ENCODE measurements at regions not wholly inside any gene's neighbourhood (a gene's known extent, or its start where the extent isn't known, plus 50 kb on each side); places are given as distances from the start of the nearest gene placed in this dataset.

- H3K27me3 ChIP-seq (ENCODE audit: control insufficient read depth, insufficient read depth, low read length), result no peaks in the 10 kb centered on the region
- H3K36me3 ChIP-seq (ENCODE audit: control insufficient read depth, insufficient read depth, low read length), result no peaks in the 10 kb centered on the region
- ChIA-PET POLR2A (no interaction called here), CTCF (no interaction called here)
- H3K4me3 ChIP-seq (ENCODE audit: low read depth, low read length), result no peak overlapping the region
- no peak for TF ChIP-seq CTCF (IDR thresholded peaks at IDR 0.05; ENCODE audit: insufficient read depth, low read depth, low read length)
- no peak for DNase-seq (ENCODE audit: low read depth)
Observed at GRCh38 chr4:176906709-176907108, 114.0 kb upstream of the VEGFC start.

GRCh38 chr4:176910646-176911045 is 117.9 kb upstream of the VEGFC start:
- Histone ChIP-seq H3K36me3 (ENCODE audit: control insufficient read depth, insufficient read depth, low read length) (no peaks in the 10 kb centered on the region), H3K27me3 (ENCODE audit: control insufficient read depth, insufficient read depth, low read length) (no peaks in the 10 kb centered on the region), H3K4me3 (ENCODE audit: low read depth, low read length) (no peak overlapping the region)
- no peak for DNase-seq (ENCODE audit: low read depth)
- no peak for TF ChIP-seq CTCF (IDR thresholded peaks at IDR 0.05; ENCODE audit: insufficient read depth, low read depth, low read length)
- POLR2A ChIA-PET, result no interaction called here
- CTCF ChIA-PET, result no interaction called here

GRCh38 chr4:176919631-176920030 is 126.9 kb upstream of the VEGFC start:
- TF ChIP-seq CTCF (IDR thresholded peaks at IDR 0.05; ENCODE audit: insufficient read depth, low read depth, low read length), result no peak
- POLR2A ChIA-PET, result no interaction called here
- CTCF ChIA-PET, result interaction anchor here (0.7 kb wide), 1 partner anchor 103 kb away, joined by 3 read pairs; no protein-coding TSS in a partner anchor
- Histone ChIP-seq H3K4me3 (ENCODE audit: low read depth, low read length) (no peak overlapping the region), H3K36me3 (ENCODE audit: control insufficient read depth, insufficient read depth, low read length) (no peaks in the 10 kb centered on the region), H3K27me3 (ENCODE audit: control insufficient read depth, insufficient read depth, low read length) (no peaks in the 10 kb centered on the region)
- no peak for DNase-seq (ENCODE audit: low read depth)

GRCh38 chr4:176920694-176921093 is 128.0 kb upstream of the VEGFC start:
- peak; percentile 35 for DNase-seq (ENCODE audit: low read depth)
- no peak overlapping the region for H3K4me3 ChIP-seq (ENCODE audit: low read depth, low read length)
- H3K36me3 ChIP-seq (ENCODE audit: control insufficient read depth, insufficient read depth, low read length), result no peaks in the 10 kb centered on the region
- no peak for TF ChIP-seq CTCF (IDR thresholded peaks at IDR 0.05; ENCODE audit: insufficient read depth, low read depth, low read length)
- no peaks in the 10 kb centered on the region for H3K27me3 ChIP-seq (ENCODE audit: control insufficient read depth, insufficient read depth, low read length)
- ChIA-PET POLR2A (no interaction called here), CTCF (no interaction called here)

- no peak for TF ChIP-seq CTCF (IDR thresholded peaks at IDR 0.05; ENCODE audit: insufficient read depth, low read depth, low read length)
- POLR2A ChIA-PET, result no interaction called here
Observed at GRCh38 chr4:176921256-176921655, 128.5 kb upstream of the VEGFC start.

More at GRCh38 chr4:176921256-176921655, 128.5 kb upstream of the VEGFC start:
- Histone ChIP-seq H3K27me3 (ENCODE audit: control insufficient read depth, insufficient read depth, low read length) (no peaks in the 10 kb centered on the region), H3K4me3 (ENCODE audit: low read depth, low read length) (no peak overlapping the region), H3K36me3 (ENCODE audit: control insufficient read depth, insufficient read depth, low read length) (no peaks in the 10 kb centered on the region)
- CTCF ChIA-PET, result no interaction called here
- DNase-seq (ENCODE audit: low read depth), result no peak
